T-helper 1 cell treated with Interleukin-12 subunit alpha and Interleukin-12 subunit beta and Interleukin-4 antibody, amounts not matched to agents 30 ng/mL and 1 ng/mL, for 36 hours (primary cell): ENCODE measurements at regions not wholly inside any gene's neighbourhood (a gene's known extent, or its start where the extent isn't known, plus 50 kb on each side); places are given as distances from the start of the nearest gene placed in this dataset.

Experiments used
- intact Hi-C: fragments of 100-400 bp; cut with micrococcal nuclease; formaldehyde crosslinking; loops from one replicate; pipeline ENCODE4 v1.15.1; 2024

DNA sequence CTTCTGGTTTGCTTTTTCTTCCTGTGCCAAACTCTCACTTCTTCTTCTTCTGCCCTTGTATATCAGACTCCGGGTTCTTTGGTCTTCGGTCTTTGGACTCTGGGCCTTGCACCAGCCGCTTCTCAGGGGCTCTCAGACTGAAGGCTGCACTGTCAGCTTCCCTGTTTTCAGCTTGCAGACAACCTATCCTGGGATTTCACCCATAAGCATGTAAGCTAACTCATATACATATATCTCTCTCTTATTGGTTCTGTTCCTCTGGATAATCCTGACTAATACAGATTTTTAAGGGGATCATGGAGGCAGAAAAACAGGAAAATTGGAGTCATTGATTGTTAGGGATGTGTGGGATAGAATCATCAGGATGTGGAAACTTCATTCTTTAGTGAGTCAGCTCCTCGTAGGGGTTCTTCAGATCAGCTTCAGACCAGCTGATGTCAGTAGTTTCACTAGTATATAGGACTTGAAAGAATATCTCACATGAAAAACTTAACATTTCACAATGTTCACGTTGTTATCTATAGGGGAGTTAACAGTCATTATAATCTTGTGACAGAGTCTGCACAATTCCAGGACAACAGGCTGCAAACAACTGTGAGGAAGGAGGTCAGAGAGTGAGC is 102.9 kb downstream of the RASSF9 start:
- intact Hi-C loops, result no loop called here

- intact Hi-C loops, result no loop called here
Observed at GRCh38 chr12:85733984-85734383, 102.2 kb downstream of the RASSF9 start.

GRCh38 chr12:85740186-85740585 is 96.0 kb downstream of the RASSF9 start:
- intact Hi-C loops, result no loop called here

DNA sequence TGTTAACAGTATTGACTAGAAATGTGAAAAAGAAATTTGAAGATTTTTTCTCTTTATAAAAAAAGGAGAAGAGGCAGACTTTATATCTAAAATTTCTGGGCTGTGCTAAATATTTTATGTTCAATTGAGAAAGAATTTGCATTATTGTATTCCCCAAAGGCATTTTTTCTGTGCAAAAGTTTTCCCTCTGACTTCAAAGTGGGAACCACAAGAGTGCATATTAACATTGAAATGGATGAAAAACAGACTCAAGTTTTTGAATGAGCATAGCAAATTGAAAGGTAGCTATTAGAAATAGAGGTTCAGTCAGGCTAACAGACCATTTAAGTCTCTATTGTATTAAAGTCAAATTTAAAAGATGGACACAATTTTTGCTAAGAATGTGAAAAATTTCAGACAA is 95.2 kb downstream of the RASSF9 start:
- intact Hi-C loops, result no loop called here

- intact Hi-C loops, result no loop called here
Observed at GRCh38 chr12:85747941-85748495, 88.2 kb downstream of the RASSF9 start.
